GM19468 (cell line): ENCODE measurements at regions not wholly inside any gene's neighbourhood (a gene's known extent, or its start where the extent isn't known, plus 50 kb on each side); places are given as distances from the start of the nearest gene placed in this dataset.
"Not testable (repeated sequence)": the region's sequence is repeated elsewhere in the genome, so short reads cannot be mapped to it uniquely, and the experiment has no call there.

Experiments
- ATAC-seq: cut with Tn5 transposase; IDR thresholded peaks from one replicate; pipeline ENCODE4 v1.9.1; 2021; ENCODE audit warnings: mild to moderate bottlenecking, moderate library complexity, moderate number of reproducible peaks; ENCODE audit not compliant: unreplicated experiment; ENCODE audit errors: extremely low read depth

GRCh38 chr1:78240755-78241154, 195.0 kb downstream of the GIPC2 start:
- ATAC-seq: no peak

- ATAC-seq: no peak
These were observed 201.3 kb downstream of the GIPC2 start for GRCh38 chr1:78247079-78247478.

GRCh38 chr1:78250201-78250600, 204.4 kb downstream of the GIPC2 start:
- no peak for ATAC-seq

- no peak for ATAC-seq
These were observed 208.8 kb downstream of the GIPC2 start for GRCh38 chr1:78254517-78254916.

GRCh38 chr1:78255383-78255782, 209.6 kb downstream of the GIPC2 start:
- ATAC-seq: no peak

- ATAC-seq: no peak
These were observed 210.1 kb downstream of the GIPC2 start for GRCh38 chr1:78255846-78256245.

- ATAC-seq: no peak
These were observed 217.7 kb downstream of the GIPC2 start for GRCh38 chr1:78263459-78263858.

GRCh38 chr1:78263946-78264345, 218.2 kb downstream of the GIPC2 start:
- ATAC-seq: no peak

- no peak for ATAC-seq
These were observed 221.9 kb downstream of the GIPC2 start for GRCh38 chr1:78267513-78268218.

- no peak for ATAC-seq
These were observed 221.2 kb upstream of the PTGFR start for GRCh38 chr1:78269591-78269990.

GRCh38 chr1:78271423-78271822, 219.4 kb upstream of the PTGFR start:
- ATAC-seq: not testable (repeated sequence)

- ATAC-seq: no peak
These were observed 216.0 kb upstream of the PTGFR start for GRCh38 chr1:78274814-78275213.

GRCh38 chr1:78275456-78275855, 215.3 kb upstream of the PTGFR start:
- no peak for ATAC-seq

- no peak for ATAC-seq
These were observed 214.7 kb upstream of the PTGFR start for GRCh38 chr1:78275906-78276685.

GRCh38 chr1:78277253-78277652, 213.5 kb upstream of the PTGFR start:
- no peak for ATAC-seq

- no peak for ATAC-seq
These were observed 211.7 kb upstream of the PTGFR start for GRCh38 chr1:78279051-78279450.

GRCh38 chr1:78280626-78281025, 210.1 kb upstream of the PTGFR start:
- ATAC-seq: no peak

GRCh38 chr1:78281580-78281979, 209.2 kb upstream of the PTGFR start:
- ATAC-seq: no peak

- ATAC-seq: no peak
These were observed 207.1 kb upstream of the PTGFR start for GRCh38 chr1:78283691-78284090.

- ATAC-seq: no peak
These were observed 206.4 kb upstream of the PTGFR start for GRCh38 chr1:78284354-78284753.

GRCh38 chr1:78286686-78287085, 204.1 kb upstream of the PTGFR start:
- ATAC-seq: no peak

GRCh38 chr1:78289603-78290002, 201.2 kb upstream of the PTGFR start:
- ATAC-seq: no peak
